22Rv1 (cell line): ENCODE measurements at regions not wholly inside any gene's neighbourhood (a gene's known extent, or its start where the extent isn't known, plus 50 kb on each side); places are given as distances from the start of the nearest gene placed in this dataset.

Experiments
- CTCF ChIP-seq: fragments of 450-650 bp; IDR thresholded peaks from 2 replicates; pipeline ENCODE4 v1.5.1; 2017; ENCODE audit warnings: mild to moderate bottlenecking
- ZFX ChIP-seq: fragments of 450-650 bp; IDR thresholded peaks from 2 replicates; pipeline ENCODE4 v1.6.1; 2017; ENCODE audit warnings: antibody characterized with exemption, borderline replicate concordance

GRCh38 chr20:53874104-53874503 lies 196.3 kb downstream of the BCAS1 start:
- TF ChIP-seq CTCF (no peak), ZFX (no peak)
